Fibroblast of gingiva (primary cell): ENCODE measurements at regions not wholly inside any gene's neighbourhood (a gene's known extent, or its start where the extent isn't known, plus 50 kb on each side); places are given as distances from the start of the nearest gene placed in this dataset.

Experiments used
- DNase-seq: peaks from one replicate; pipeline ENCODE4 v3.0.0-alpha.2; 2011; ENCODE audit warnings: low read depth

GRCh38 chr14:76664790-76665189 lies 96.5 kb upstream of the VASH1 start:
- no peak for DNase-seq

- no peak for DNase-seq
Measured at GRCh38 chr14:76666746-76667145, 94.5 kb upstream of the VASH1 start.

GRCh38 chr14:76669770-76670169 lies 91.5 kb upstream of the VASH1 start:
- DNase-seq: no peak

GRCh38 chr14:76672123-76672522 lies 89.1 kb upstream of the VASH1 start:
- no peak for DNase-seq

GRCh38 chr14:76673261-76673660 lies 88.0 kb upstream of the VASH1 start:
- no peak for DNase-seq

- no peak for DNase-seq
Measured at GRCh38 chr14:76675046-76675445, 86.2 kb upstream of the VASH1 start.

GRCh38 chr14:76676539-76676938 lies 84.7 kb upstream of the VASH1 start:
- no peak for DNase-seq

- no peak for DNase-seq
Measured at GRCh38 chr14:76677534-76678145, 83.6 kb upstream of the VASH1 start.

GRCh38 chr14:76678244-76678800 lies 82.9 kb upstream of the VASH1 start:
- DNase-seq: no peak

GRCh38 chr14:76682367-76682766 lies 78.9 kb upstream of the VASH1 start:
- DNase-seq: no peak

- DNase-seq: no peak
Measured at GRCh38 chr14:76686646-76687045, 74.6 kb upstream of the VASH1 start.

- no peak for DNase-seq
Measured at GRCh38 chr14:76687611-76688382, 73.5 kb upstream of the VASH1 start.

GRCh38 chr14:76688383-76688671 lies 72.9 kb upstream of the VASH1 start:
- DNase-seq: no peak

GRCh38 chr14:76690502-76691105 lies 70.7 kb upstream of the VASH1 start:
- DNase-seq: no peak

- DNase-seq: no peak
Measured at GRCh38 chr14:76694106-76694505, 67.2 kb upstream of the VASH1 start.

GRCh38 chr14:76695263-76695920 lies 65.9 kb upstream of the VASH1 start:
- no peak for DNase-seq

- no peak for DNase-seq
Measured at GRCh38 chr14:76696361-76696760, 64.9 kb upstream of the VASH1 start.

GRCh38 chr14:76696791-76697190 lies 64.5 kb upstream of the VASH1 start:
- DNase-seq: no peak

- no peak for DNase-seq
Measured at GRCh38 chr14:76697246-76697905, 63.9 kb upstream of the VASH1 start.

- DNase-seq: no peak
Measured at GRCh38 chr14:76698191-76698590, 63.1 kb upstream of the VASH1 start.

- no peak for DNase-seq
Measured at GRCh38 chr14:76698631-76699030, 62.6 kb upstream of the VASH1 start.

GRCh38 chr14:76699209-76699938 lies 61.9 kb upstream of the VASH1 start:
- no peak for DNase-seq
